ENCODE measurements at regions not wholly inside any gene's neighbourhood (a gene's known extent, or its start where the extent isn't known, plus 50 kb on each side); places are given as distances from the start of the nearest gene placed in this dataset.

GRCh38 chr17:34416116-34416515 is 53.1 kb upstream of the CCL1 start:
- no peak for DNase-seq (ENCODE audit: low read depth in 3 of 3)

DNA sequence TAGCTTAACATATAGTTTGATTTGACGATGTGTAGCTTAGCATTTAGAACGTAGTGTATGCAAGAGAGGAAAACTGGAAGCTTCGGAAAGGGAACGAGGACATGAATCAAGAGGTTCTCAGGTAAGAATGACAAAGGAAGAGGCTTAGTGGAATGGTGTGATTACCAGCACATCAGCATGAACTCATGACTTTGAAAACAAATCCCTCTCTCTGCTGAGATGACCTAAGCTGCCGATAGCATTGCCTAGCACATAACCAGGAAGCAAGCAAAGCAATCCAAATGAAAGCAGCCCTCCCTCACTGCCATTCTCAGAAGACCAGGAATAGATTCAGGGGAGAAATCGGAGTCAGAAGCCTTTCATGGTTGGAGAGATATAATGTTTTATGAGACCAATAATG is 51.3 kb upstream of the CCL1 start:
- DNase-seq (ENCODE audit: low read depth in 3 of 3): no peak

GRCh38 chr17:34413443-34414119 is 50.5 kb upstream of the CCL1 start:
- no peak for DNase-seq (ENCODE audit: low read depth in 3 of 3)

DNA sequence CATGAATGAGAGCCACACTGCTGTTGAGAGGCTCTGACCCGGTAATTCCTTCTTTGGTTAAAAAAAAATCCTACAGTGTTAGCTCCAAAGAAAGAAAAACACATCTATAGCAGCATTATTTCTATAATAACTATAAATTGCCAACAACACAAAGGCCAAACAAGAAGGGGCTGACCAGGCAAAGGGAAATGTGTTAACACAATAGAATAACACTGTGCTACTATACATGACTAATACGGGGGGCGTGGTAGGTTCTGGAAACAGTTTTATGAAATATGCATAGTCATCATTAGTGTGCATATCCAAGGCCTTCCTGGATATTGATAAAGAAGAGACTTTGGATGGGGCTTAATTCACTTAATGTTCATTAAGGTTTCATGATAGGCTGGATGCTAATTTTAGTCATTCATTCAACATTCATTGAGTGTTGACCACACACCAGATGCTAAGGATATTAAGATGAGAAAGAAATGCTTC is 50.0 kb upstream of the CCL1 start:
- no peak for DNase-seq (ENCODE audit: low read depth in 3 of 3)

Data from stimulated activated CD4-positive, alpha-beta T cell treated with anti-CD3 and anti-CD28 coated beads, TNF-alpha, amount 100 ng/mL, for 4 hours (primary cell).